Suprapubic skin (tissue), 3 donors: ENCODE measurements at regions not wholly inside any gene's neighbourhood (a gene's known extent, or its start where the extent isn't known, plus 50 kb on each side); places are given as distances from the start of the nearest gene placed in this dataset.

Experiments
- POLR2A ChIP-seq, 2 donors: fragments of 450-650 bp; IDR thresholded peaks; one replicate each; pipeline ENCODE4 v1.6.1; 2017; ENCODE audit warnings: antibody characterized with exemption in 2 of 2, mild to moderate bottlenecking in 2 of 2, moderate library complexity in 2 of 2
- TF ChIP-seq, protein P1 (sequence below), 2 donors: fragments of 200-600 bp in 1 of 2; fragments of 450-650 bp in 1 of 2; sonication (generic) in 1 of 2; IDR thresholded peaks; one replicate each; pipeline ENCODE4 v1.5.1; 2016 to 2019; ENCODE audit warnings: antibody characterized with exemption in 2 of 2, mild to moderate bottlenecking in 1 of 2, moderate library complexity in 1 of 2

DNA sequence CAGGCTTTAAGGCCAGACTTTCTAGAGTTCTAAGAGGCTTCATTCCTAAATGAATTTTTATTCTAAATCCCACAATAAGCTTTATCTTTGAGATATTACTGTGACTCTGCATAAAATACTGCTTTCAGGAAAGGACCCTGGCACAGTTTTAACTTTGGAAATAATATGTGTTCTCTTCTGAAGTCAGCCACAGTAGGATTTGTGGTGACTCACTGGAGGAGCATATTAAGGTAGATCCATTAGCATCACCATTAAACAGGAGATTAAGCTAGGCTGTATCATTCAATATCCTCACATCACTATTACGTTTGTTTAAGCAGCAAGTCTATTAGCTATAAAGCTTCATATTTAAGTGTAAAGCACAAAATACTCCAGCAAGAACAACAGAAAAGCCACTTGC is 186.1 kb upstream of the IZUMO3 start:
- no peak for TF ChIP-seq POLR2A (IDR thresholded peaks at IDR 0.05)
- TF ChIP-seq, protein P1, sequence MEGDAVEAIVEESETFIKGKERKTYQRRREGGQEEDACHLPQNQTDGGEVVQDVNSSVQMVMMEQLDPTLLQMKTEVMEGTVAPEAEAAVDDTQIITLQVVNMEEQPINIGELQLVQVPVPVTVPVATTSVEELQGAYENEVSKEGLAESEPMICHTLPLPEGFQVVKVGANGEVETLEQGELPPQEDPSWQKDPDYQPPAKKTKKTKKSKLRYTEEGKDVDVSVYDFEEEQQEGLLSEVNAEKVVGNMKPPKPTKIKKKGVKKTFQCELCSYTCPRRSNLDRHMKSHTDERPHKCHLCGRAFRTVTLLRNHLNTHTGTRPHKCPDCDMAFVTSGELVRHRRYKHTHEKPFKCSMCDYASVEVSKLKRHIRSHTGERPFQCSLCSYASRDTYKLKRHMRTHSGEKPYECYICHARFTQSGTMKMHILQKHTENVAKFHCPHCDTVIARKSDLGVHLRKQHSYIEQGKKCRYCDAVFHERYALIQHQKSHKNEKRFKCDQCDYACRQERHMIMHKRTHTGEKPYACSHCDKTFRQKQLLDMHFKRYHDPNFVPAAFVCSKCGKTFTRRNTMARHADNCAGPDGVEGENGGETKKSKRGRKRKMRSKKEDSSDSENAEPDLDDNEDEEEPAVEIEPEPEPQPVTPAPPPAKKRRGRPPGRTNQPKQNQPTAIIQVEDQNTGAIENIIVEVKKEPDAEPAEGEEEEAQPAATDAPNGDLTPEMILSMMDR (IDR thresholded peaks at IDR 0.05) = no peak
